ENCODE measurements at regions not wholly inside any gene's neighbourhood (a gene's known extent, or its start where the extent isn't known, plus 50 kb on each side); places are given as distances from the start of the nearest gene placed in this dataset.
"Not testable (repeated sequence)": the region's sequence is repeated elsewhere in the genome, so short reads cannot be mapped to it uniquely, and the experiment has no call there.

- no peak for DNase-seq
These were observed 51.4 kb upstream of the S1PR1 start for GRCh38 chr1:101185421-101185820.

- DNase-seq = no peak
These were observed 53.5 kb upstream of the S1PR1 start for GRCh38 chr1:101183388-101183699.

- no peak for DNase-seq
These were observed 54.0 kb upstream of the S1PR1 start for GRCh38 chr1:101182627-101183387.

- DNase-seq = no peak
These were observed 54.9 kb upstream of the S1PR1 start for GRCh38 chr1:101181930-101182329.

GRCh38 chr1:101178688-101179491 is 57.9 kb upstream of the S1PR1 start:
- DNase-seq = no peak

GRCh38 chr1:101178341-101178687 is 58.5 kb upstream of the S1PR1 start:
- DNase-seq = no peak

- no peak for DNase-seq
These were observed 60.9 kb upstream of the S1PR1 start for GRCh38 chr1:101175886-101176285.

GRCh38 chr1:101175466-101175865 is 61.4 kb upstream of the S1PR1 start:
- no peak for DNase-seq

- no peak for DNase-seq
These were observed 62.1 kb upstream of the S1PR1 start for GRCh38 chr1:101174722-101175121.

GRCh38 chr1:101174298-101174697 is 62.5 kb upstream of the S1PR1 start:
- DNase-seq = not testable (repeated sequence)

GRCh38 chr1:101170506-101171050 is 66.2 kb upstream of the S1PR1 start:
- no peak for DNase-seq

- no peak for DNase-seq
These were observed 68.9 kb upstream of the S1PR1 start for GRCh38 chr1:101167891-101168290.

GRCh38 chr1:101166583-101167120 is 70.2 kb upstream of the S1PR1 start:
- no peak for DNase-seq

- no peak for DNase-seq
These were observed 70.9 kb upstream of the S1PR1 start for GRCh38 chr1:101165954-101166353.

- DNase-seq = no peak
These were observed 71.3 kb upstream of the S1PR1 start for GRCh38 chr1:101165532-101165931.

- DNase-seq = no peak
These were observed 72.0 kb upstream of the S1PR1 start for GRCh38 chr1:101164776-101165175.

- DNase-seq = no peak
These were observed 73.8 kb upstream of the S1PR1 start for GRCh38 chr1:101162736-101163735.

GRCh38 chr1:101162300-101162699 is 74.5 kb upstream of the S1PR1 start:
- no peak for DNase-seq

GRCh38 chr1:101161619-101162018 is 75.2 kb upstream of the S1PR1 start:
- DNase-seq = no peak

- no peak for DNase-seq
These were observed 78.4 kb upstream of the S1PR1 start for GRCh38 chr1:101158424-101158823.

- no peak for DNase-seq
These were observed 82.3 kb upstream of the S1PR1 start for GRCh38 chr1:101154547-101154946.

- no peak for DNase-seq
These were observed 83.1 kb upstream of the S1PR1 start for GRCh38 chr1:101153692-101154091.

- no peak for DNase-seq
These were observed 84.2 kb upstream of the S1PR1 start for GRCh38 chr1:101152633-101153032.

Data from activated CD4-positive, alpha-beta T cell treated with anti-CD3 and anti-CD28 coated beads, Interleukin-2, amount 50 U/mL, for 1 hour (primary cell).